AG09319 (cell line): ENCODE measurements at regions not wholly inside any gene's neighbourhood (a gene's known extent, or its start where the extent isn't known, plus 50 kb on each side); places are given as distances from the start of the nearest gene placed in this dataset.

Experiments used
- DNase-seq: peaks from one replicate; pipeline ENCODE4 v3.0.0-alpha.2; 2010; ENCODE audit warnings: low read depth; ENCODE audit errors: extremely low read depth
- TF ChIP-seq, protein P1 (sequence below): IDR thresholded peaks from 2 replicates; pipeline ENCODE4 v1.5.1; 2011; ENCODE audit warnings: low read depth, mild to moderate bottlenecking, inconsistent platforms, low read length, moderate library complexity

DNA sequence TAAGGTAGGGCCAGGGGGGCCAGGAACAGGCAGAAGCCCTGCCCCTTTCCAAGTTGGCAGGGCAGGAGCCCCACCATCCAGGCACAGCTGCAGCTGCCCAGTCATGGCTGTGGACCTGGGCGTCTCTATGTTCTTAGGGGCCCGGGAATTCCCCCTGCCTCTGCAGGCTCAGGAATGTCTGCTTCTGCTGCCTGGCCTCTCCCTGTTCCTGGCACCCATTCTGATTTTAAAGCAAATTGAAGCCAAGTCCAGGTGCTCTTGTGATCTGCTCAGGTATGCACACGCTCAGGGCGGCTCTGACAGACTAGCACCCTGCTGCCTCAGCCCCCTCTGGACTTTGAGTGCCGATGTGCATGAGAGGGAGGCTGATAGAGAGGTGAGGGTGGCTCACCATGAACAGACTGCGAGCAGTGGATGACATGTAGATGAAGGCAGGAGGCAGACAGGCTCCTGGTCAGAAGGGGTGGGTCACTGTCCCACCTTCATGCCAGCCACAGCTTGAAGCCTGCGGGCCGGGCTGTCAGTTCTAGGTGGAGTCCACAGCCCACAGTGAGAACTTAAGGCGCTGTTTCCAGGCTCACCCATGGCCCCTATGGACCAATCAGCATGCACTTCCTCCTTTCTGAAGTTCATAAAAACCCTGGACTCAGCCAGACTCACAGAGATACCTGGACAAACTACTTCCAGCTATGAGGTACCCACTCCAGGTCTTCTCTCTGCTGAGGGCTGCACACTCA is 747.8 kb upstream of the GBE1 start:
- TF ChIP-seq, protein P1, sequence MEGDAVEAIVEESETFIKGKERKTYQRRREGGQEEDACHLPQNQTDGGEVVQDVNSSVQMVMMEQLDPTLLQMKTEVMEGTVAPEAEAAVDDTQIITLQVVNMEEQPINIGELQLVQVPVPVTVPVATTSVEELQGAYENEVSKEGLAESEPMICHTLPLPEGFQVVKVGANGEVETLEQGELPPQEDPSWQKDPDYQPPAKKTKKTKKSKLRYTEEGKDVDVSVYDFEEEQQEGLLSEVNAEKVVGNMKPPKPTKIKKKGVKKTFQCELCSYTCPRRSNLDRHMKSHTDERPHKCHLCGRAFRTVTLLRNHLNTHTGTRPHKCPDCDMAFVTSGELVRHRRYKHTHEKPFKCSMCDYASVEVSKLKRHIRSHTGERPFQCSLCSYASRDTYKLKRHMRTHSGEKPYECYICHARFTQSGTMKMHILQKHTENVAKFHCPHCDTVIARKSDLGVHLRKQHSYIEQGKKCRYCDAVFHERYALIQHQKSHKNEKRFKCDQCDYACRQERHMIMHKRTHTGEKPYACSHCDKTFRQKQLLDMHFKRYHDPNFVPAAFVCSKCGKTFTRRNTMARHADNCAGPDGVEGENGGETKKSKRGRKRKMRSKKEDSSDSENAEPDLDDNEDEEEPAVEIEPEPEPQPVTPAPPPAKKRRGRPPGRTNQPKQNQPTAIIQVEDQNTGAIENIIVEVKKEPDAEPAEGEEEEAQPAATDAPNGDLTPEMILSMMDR: no peak

DNA sequence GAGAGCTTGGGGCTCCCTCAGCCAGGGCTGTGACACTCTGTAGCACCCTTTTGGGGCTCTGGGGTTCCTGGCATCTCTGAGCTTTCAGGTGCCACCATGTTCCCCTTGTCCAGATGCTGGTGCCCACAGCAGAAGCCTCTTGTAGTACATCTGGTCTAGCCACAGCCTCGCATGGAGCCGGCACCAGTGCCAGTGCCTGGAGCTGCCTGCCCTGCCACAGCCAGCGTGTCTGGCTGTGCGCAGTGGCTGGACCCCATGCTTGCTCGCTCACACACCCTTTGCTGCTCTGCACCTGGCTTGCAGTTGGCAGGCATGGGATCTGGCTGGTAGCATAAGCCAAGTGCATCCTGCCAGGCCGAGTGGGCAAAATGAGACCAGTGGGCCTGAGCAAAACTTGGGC is 744.8 kb upstream of the GBE1 start:
- no peak for DNase-seq
- TF ChIP-seq, protein P1: no peak

More for the DNA sequence above, 747.8 kb upstream of the GBE1 start:
- no peak for DNase-seq

DNA sequence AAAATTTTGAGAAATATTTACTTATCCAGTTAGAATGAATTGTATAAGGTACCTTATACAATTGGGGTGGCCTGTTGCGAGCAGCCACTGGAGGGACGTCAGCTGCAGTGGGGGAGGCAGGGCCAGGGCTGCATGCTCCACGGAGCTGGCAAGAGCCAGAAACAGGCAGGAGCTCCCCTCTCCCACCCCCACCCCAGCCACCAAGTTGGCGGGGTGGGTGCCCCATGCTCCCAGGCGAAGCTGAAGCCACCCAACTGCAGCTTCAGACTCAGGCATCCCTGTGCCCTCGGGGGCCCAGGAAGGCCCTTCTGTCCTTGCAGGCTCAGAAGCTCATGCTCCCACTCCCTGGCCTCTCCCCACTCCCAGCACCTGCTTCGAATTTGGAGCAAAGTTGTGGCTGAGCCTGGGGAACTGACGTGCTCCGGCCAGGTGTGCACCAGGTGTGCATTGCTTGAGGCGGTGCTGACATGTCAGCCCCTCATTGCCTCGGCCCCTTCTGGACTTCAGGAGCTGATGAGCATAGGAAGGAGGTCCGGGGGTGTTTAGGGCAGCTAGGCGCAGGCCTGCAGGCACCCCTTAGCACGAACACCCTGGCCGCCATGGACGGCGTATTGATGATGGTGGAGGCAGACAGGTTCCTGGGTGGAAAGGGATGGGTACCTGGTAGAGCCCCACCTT is 743.8 kb upstream of the GBE1 start:
- TF ChIP-seq, protein P1: no peak
- DNase-seq: no peak

DNA sequence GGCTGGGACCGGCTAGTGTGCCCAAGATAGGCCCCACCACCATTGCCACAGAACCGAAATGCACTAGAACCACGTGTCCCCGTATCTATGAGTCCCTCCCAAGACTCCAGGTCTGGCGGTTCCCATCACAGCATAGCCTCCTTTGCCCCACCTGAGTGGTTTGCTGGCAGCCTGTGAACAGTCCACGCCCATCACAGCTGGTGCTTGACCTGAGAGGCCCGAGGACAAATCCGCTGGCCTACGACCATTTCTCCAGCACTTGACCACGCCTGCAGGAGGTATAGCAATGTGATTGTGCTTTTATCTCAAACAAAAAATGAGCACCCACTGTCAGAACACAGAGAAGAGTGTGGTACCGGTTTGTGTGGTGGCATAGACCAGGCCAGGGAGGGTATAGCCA is 736.7 kb upstream of the GBE1 start:
- DNase-seq: no peak
- TF ChIP-seq, protein P1: no peak

DNA sequence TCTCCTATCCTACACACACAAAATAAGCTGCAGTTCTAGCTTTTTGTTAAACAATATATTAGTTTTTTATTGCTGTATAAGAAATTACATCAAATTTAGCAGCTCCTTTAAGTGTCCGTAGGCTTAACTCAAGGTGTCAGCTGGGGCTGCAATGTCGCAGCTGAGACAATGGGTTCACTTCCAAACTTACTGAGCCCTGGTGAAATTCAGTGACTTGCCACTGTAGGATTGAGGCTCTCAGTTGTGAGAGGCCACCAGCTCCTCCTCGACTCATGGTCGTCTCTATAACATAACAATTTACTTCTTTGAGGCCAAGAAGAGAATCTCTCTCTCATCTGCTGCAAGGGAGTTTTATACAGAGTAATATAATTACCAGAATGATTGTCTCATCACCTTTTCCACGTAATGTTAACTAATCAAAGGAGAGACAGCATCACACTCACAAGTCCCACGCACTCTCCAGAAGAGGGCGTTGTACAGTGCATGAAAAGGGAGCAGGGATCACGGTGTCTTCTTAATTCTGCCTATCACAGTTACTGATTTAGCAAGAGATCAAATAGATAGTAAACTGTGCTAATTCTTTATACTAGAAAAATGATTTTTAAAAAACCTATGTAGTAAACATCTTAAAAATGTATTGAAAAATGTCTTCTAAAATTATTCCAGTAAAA is 735.6 kb upstream of the GBE1 start:
- DNase-seq: no peak
- TF ChIP-seq, protein P1: no peak

DNA sequence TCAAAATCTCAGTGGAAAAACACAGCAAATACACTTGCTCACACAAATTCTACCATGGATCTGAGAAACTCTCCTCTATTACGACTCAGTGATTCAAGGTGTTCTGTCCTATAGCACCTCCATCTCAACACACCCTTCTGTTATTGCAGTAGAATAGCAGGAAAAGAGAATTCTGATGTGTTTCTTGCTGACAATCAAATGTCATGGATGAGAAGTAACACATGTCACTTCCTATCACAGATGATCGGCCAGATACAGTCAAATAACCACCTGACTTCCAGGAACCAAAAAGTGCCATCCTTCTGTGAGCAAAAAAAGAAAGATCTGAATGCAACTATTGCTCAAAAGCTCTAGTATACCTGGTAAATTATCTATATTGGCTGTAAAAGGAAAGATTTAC is 734.2 kb upstream of the GBE1 start:
- DNase-seq: no peak
- TF ChIP-seq, protein P1: no peak

DNA sequence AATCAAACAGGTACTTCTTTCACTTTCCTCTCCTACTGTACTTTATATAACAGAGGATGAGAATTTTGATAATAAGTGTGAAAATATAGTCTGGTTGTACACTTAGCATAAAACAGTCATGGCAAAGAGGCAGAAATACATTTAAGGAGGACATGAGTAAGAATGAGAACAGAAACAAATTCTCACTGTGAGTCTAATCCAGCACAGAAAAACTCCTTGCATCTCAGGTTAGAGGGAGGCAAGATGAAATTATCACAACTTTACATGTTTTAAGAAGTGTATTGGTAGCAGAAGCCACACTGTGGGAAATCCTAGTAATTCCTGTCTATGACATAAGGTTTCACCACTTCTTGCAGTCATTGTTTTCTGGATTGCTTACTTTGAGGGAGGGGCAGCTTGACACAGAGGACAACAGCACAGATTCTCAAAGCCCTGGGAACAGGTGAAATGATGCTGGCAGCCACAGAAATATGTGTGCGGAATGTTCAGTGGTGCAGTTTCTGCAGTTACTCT is 733.6 kb upstream of the GBE1 start:
- TF ChIP-seq, protein P1: no peak
- DNase-seq: no peak
